ENCODE measurements at regions not wholly inside any gene's neighbourhood (a gene's known extent, or its start where the extent isn't known, plus 50 kb on each side); places are given as distances from the start of the nearest gene placed in this dataset.

GRCh38 chr3:14600856-14601610 lies 50.5 kb upstream of the CCDC174 start:
- H2BK20ac ChIP-seq (ENCODE audit: low read length), result peak overlapping the region; percentile 27; the same call in 1 of the 2 replicates
- 0 out of 2 replicates have a peak overlapping the region, but pooled peaks have one; percentile 4 for H4K8ac ChIP-seq (ENCODE audit: extremely low read depth, insufficient read depth, low read length)
- H3K4me1 ChIP-seq (replicated peaks in 1 of 4; ENCODE audit: control insufficient read depth in 3 of 4, insufficient read depth in 4 of 4, low read length in 3 of 4), result peaks cover 0 to 12% (median 9%) of the 10 kb centered on the region in 4 experiments; a peak in 6 of 7 replicates
- no peak overlapping the region for H3K56ac ChIP-seq (replicated peaks; ENCODE audit: insufficient read length, low read depth, low read length)
- H2AK5ac ChIP-seq (ENCODE audit: low read depth, low read length), result 0 out of 2 replicates have a peak overlapping the region, but pooled peaks have one; percentile 14
- peaks cover 0 to 11% of the 10 kb centered on the region in 2 experiments for H4K20me1 ChIP-seq (replicated peaks in 1 of 2; ENCODE audit: control insufficient read depth in 1 of 2, insufficient read depth in 2 of 2, low read length in 2 of 2)
- no peak for DNase-seq (ENCODE audit: low read depth in 1 of 2, low spot score in 2 of 2)
- 0 out of 8 replicates have a peak, but pooled peaks cover 0 to 2% (median 0%) of the 10 kb centered on the region in 4 experiments for H3K36me3 ChIP-seq (ENCODE audit: control insufficient read depth in 2 of 4, insufficient read depth in 4 of 4, low read length in 3 of 4)
- peak overlapping the region; percentile 83; the same call in 1 of the 2 replicates for H2BK15ac ChIP-seq (ENCODE audit: low read length)
- WGBS, 2 experiments (ENCODE audit: extremely low coverage in 1 of 2, insufficient coverage in 1 of 2, insufficient read length in 1 of 2, insufficient replicate concordance in 2 of 2, low coverage in 1 of 2, low lambda C conversion rate in 2 of 2, missing lambda C conversion rate in 1 of 2), result 61% methylated on average over 10 of the region's 10 CpGs; no CpG with 5 or more reads in 1 of the 2 experiments
- no peak overlapping the region for H3K4ac ChIP-seq (replicated peaks; ENCODE audit: insufficient read length, low read depth, low read length)
- no peak overlapping the region for H3K14ac ChIP-seq (ENCODE audit: insufficient read length)
- H4K91ac ChIP-seq (replicated peaks; ENCODE audit: insufficient read length, low read length), result peak overlapping the region; percentile 30
- H4K5ac ChIP-seq (ENCODE audit: insufficient read length, low read depth, low read length), result no peak overlapping the region
- POLR2A ChIA-PET (ENCODE audit: partially characterized antibody), result interaction anchor here (1.1 kb wide), 1 partner anchor 61 kb away, joined by 3 read pairs; the partner anchor contains the start of gene GRIP2
- H3K4me3 ChIP-seq (ENCODE audit: extremely low read depth in 1 of 4, insufficient read depth in 2 of 4, low read depth in 3 of 4, low read length in 4 of 4), result peak overlapping the region in 1 of 4 experiments; percentile 73; a peak in 3 of 8 replicates
- H3K18ac ChIP-seq (ENCODE audit: extremely low read depth, low read length), result peak overlapping the region; percentile 56; the same call in 1 of the 2 replicates
- peaks cover 0 to 14% (median 10%) of the 10 kb centered on the region in 4 experiments; a peak in 5 of 7 replicates for H3K27me3 ChIP-seq (replicated peaks in 1 of 4; ENCODE audit: control insufficient read depth in 3 of 4, extremely low read depth in 1 of 4, insufficient read depth in 3 of 4, low read length in 3 of 4)
- H3K79me1 ChIP-seq (ENCODE audit: low read depth, low read length), result peaks cover 4% of the 10 kb centered on the region; the same call in 1 of the 2 replicates
- CTCF ChIA-PET (ENCODE audit: partially characterized antibody), result interaction anchor here (0.7 to 2.3 kb wide), 31 partner anchors 7 to 340 kb away, joined by 3 to 10 read pairs (median 4); no protein-coding TSS in a partner anchor
- peaks cover 10% of the 10 kb centered on the region; the same call in 1 of the 2 replicates for H3K23me2 ChIP-seq (ENCODE audit: low read depth, low read length)
- no peak overlapping the region for H2BK120ac ChIP-seq (replicated peaks; ENCODE audit: low read depth, low read length)
- no peak overlapping the region for H2AFZ ChIP-seq (ENCODE audit: low read length)
- H2BK5ac ChIP-seq (ENCODE audit: low read depth, low read length), result peak overlapping the region; percentile 28; the same call in 1 of the 2 replicates
- peak overlapping the region; percentile 48 to 93; a peak in 3 of 4 replicates for H3K4me2 ChIP-seq (ENCODE audit: insufficient read depth in 1 of 2, low read depth in 2 of 2, low read length in 2 of 2)
- no peaks in the 10 kb centered on the region for H3K9me3 ChIP-seq (ENCODE audit: insufficient read depth in 2 of 2, low read depth in 1 of 2, low read length in 1 of 2)
- H3K9ac ChIP-seq (replicated peaks in 1 of 4; ENCODE audit: extremely low read depth in 1 of 4, low read depth in 3 of 4, low read length in 3 of 4), result no peak overlapping the region
- H3K27ac ChIP-seq (ENCODE audit: low read depth, low read length), result no peak overlapping the region
- H3K79me2 ChIP-seq (ENCODE audit: control insufficient read depth in 1 of 2, insufficient read depth in 2 of 2, low read length in 2 of 2), result no peaks in the 10 kb centered on the region
- no peak overlapping the region for H3K23ac ChIP-seq (ENCODE audit: insufficient read length)
- no peak for FAIRE-seq
- H2BK12ac ChIP-seq (ENCODE audit: low read depth, low read length), result no peak overlapping the region; the same call in 1 of the 2 replicates
- no peak for TF ChIP-seq ATF2 (IDR thresholded peaks at IDR 0.05; ENCODE audit: low read length)
- no peak for TF ChIP-seq RAD21 (IDR thresholded peaks at IDR 0.05 in 1 of 2, conservative IDR thresholded peaks at IDR 0.05 in 1 of 2; ENCODE audit: low read depth in 2 of 2, low read length in 2 of 2)
- no peak for TF ChIP-seq MAFK (IDR thresholded peaks at IDR 0.05; ENCODE audit: low read depth, low read length)
- TF ChIP-seq EP300 (IDR thresholded peaks at IDR 0.05; ENCODE audit: borderline replicate concordance in 1 of 2, low read depth in 2 of 2, low read length in 2 of 2), result no peak
- TF ChIP-seq KDM5A (IDR thresholded peaks at IDR 0.05; ENCODE audit: low read length), result no peak
- TF ChIP-seq ATF3 (IDR thresholded peaks at IDR 0.05; ENCODE audit: insufficient read depth, low read depth, low read length), result no peak
- no peak for TF ChIP-seq CBX5 (IDR thresholded peaks at IDR 0.05; ENCODE audit: low read depth, low read length)

Data from H1 (cell line).